T-helper 22 cell (primary cell): ENCODE measurements at regions not wholly inside any gene's neighbourhood (a gene's known extent, or its start where the extent isn't known, plus 50 kb on each side); places are given as distances from the start of the nearest gene placed in this dataset.

Source experiments
- DNase-seq: peaks from one replicate; pipeline ENCODE4 v3.0.0-alpha.2; 2020; ENCODE audit warnings: low read depth

GRCh38 chr11:134556186-134556585, 144.1 kb upstream of the B3GAT1 start:
- DNase-seq, result no peak

DNA sequence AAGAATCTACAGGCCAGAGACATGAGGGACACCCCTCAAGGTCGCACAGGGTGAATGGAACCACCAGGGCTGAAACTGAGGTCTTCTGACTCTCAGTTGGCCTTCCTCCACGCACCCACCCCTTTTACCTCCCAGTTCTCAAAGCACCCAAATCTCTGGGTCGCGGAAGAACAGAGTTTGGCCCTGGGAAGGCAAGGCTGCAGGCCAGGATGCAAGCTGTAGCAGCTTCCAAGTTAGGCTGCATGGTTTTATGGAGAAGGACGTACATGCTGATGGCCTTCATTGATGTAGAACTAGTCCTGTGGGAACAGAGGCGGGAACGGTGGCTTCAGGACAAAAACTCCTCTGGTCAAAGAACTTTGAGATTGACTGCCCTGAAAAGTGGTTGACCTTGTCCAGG, 143.5 kb upstream of the B3GAT1 start:
- no peak for DNase-seq

GRCh38 chr11:134554861-134555260, 142.8 kb upstream of the B3GAT1 start:
- no peak for DNase-seq

DNA sequence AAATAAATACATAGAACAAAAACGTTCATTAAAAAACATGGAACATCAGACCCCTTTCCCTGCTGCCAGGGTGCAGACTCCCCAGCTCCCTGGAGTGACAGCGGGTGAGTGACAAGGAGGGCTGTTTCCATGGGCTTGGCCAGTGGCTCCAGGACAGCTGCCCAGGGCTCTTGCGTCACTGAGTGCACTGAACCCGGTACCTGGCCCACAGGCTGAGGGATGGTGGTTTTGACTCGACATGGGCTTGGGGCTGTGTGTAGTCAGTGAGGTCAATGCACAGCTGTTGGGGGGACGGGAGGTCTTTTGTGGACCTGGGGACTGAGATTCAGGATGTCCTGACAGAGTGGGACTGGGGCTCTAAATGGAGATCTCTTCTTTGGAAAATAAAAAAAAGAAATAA, 142.1 kb upstream of the B3GAT1 start:
- no peak for DNase-seq

DNA sequence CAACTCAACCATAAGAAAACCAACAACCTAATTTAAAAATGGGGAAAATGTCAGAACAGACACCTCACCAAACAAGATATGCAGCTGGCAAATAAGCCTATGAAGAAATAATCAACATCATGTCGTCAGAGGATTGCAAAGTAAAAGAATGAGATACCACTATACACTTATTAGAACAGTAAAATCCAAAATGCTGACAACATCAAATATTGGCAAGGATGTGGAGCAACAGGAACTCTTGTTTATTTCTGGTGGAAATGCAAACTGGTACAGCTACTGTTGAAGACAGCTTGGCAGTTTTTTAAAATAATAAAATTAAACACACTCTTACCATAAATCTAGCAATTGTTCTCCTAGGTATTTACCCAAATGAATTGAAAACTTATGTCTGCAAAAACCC, 140.7 kb upstream of the B3GAT1 start:
- DNase-seq, result no peak

DNA sequence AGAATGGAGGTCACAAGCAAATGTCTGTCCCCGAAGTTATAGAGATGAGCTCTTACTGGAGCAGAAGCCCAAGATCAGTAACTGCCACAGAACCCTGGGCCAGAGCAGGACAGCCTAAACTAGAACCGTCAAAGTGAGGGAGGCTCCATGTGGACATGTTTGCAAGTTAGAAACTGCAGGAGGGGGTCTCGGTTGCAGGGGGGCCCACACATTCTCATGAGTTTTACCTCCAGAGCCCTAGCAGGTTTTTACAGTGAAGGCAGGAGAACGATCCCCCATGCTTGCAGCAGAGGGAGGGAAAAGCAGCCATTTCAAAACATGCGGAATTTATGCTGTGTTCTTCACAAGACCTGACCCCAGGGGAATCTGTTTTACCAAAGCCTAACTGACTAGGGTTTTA, 133.5 kb upstream of the B3GAT1 start:
- no peak for DNase-seq

GRCh38 chr11:134544095-134544815, 132.2 kb upstream of the B3GAT1 start:
- no peak for DNase-seq

DNA sequence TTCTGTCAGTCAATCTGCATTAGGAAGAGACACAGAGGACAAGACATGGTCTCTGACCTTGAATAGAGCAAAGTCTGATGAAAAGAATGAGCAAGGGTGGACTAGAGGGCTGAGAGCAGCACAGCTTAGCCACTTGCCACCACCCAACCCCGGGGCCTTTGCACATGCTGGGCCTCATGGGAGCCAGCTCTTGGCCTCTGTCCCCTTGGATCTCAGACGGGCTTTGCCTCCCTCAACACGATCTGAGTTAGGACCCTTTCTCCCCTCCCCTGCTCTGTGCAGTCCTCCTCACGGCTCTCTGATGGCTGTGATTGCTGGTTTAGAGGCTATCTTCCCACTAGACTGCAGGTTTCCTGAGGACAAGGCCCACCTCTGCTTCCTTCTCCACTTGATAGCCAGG, 131.6 kb upstream of the B3GAT1 start:
- no peak for DNase-seq

DNA sequence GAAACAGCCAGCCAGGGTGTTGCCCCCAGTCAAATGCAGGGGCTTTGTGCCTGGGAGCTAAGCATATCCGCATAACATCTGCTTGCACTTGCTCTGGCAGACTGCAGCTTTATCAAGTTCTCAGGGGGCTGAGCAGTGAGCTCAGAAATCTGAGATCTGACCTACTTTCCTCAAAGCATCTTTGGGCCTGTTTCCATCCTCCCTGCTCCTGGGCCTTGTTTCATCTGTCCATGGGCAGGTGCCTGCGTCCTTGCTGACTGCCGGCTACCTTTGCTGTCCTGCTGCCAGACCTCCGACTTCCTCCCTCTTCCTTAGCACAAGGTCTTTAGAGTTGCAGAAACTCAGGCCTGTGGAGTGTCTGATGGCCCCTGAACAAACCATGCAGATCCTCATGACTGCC, 131.2 kb upstream of the B3GAT1 start:
- no peak for DNase-seq

GRCh38 chr11:134542401-134543165, 130.5 kb upstream of the B3GAT1 start:
- DNase-seq, result no peak

DNA sequence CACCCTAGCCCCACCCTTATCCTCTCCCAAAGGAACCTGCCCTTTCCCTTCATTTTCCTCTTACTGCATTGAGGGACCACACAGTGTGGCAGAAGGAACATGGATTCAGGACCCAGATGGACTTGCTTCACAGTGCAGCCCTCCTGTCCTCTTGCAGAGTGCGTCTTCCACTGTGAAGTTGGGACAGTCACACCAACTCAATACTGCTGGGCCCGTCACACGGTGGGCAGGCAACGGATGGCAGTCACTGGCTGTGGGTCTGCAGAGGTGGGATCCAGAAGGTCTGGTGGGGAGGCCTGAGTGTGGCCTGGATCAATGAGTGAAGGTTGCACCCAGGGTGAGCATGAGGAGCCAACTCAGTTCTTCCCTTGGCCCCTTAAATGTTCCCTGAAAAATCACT, 129.9 kb upstream of the B3GAT1 start:
- DNase-seq, result no peak

DNA sequence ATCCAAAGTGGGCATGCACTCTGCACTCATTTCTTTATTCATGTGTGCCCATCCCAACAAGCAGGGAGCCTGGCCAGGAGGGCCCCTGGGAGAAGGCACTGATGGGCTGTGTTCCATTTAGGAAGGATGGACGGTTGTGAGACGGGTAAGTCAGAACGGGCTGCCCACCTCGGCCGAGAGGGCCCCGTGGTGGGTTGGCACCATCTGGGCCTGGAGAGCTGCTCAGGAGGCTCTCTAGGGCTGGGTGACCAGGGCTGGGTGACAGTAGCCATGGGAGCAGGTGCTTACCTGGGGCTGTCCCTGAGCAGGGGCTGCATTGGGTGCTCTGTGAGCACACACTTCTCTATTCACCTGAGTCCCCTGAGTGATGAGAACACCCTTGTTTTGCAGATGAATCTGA, 129.3 kb upstream of the B3GAT1 start:
- no peak for DNase-seq

- no peak for DNase-seq
These were observed 127.2 kb upstream of the B3GAT1 start for GRCh38 chr11:134539285-134539684.

DNA sequence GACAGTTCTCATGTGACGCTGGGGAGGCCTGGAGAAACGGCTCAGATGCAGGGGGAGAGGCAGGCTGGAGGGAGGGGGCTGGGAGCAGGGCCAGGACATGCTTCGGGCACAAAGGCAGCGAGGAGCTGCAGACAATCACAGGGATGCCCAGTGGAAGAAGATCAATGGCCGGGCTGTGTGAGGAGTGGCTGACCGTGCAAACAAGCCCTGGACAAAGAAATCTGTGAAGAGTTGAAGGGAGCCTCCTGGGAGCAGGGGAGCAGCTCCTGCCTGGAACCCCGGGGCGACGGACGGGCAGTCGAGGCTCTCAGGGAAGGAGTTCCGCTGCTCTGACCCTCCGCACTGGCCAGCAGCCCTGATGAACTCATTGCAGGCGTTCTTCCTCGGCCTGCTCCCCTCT, 126.7 kb upstream of the B3GAT1 start:
- DNase-seq, result no peak

- DNase-seq, result no peak
These were observed 125.9 kb upstream of the B3GAT1 start for GRCh38 chr11:134537941-134538340.

DNA sequence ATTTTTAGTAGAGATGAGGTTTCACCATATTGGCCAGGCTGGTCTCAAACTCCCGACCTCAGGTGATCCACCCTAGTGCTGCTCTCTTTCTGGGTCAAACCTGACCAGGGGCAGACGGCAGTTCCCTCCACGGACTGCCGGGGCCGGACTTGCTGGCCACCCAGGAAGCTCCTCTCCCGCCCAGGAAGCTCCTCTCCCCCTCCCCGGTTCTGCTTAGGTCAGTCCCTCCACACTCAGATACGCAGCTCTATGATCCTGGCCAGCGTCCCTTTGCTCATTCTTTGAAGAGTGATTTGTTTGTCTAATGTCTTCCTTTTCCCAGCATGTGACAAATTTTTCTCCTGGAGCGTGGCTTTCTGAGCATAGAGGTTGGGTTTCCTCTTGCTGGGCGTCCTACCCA, 125.3 kb upstream of the B3GAT1 start:
- no peak for DNase-seq

DNA sequence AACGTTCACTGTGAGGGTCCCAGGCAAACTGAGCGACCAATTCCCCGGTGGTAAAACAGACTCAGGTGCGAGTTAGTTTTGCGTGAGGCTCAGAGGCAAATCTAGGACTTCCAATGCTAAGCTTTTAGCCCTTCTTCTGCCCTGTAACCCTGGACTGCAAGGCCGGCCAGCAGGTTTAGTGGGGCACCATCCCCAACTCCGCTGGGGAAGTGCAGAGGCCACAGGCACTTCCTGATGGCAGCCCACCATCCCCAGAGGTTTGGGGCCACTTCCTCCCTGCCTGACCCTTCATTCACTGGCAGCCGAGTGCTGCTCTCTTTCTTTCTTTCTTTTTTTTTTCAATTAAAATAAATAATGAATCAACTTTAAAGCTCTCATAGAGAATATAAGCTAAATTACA, 124.6 kb upstream of the B3GAT1 start:
- no peak for DNase-seq

DNA sequence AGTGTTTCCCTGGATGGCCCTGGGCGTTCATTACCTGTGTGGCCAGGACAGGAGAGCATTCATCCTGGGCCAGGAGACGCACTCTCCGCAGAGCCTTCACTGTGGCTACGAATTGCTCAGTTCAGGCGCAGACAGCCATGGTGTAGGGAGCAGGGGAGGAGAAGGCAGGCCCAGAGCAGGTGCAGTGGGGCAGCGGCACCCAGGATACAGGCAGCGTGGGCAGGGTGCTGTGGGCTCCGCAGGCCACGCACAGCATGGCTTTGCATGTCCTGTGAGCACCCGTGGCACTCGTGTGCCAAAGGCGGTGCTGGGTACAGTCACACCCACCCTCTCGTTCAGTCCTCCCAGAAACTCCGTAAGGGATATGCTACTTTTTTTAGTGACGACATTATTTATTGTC, 124.2 kb upstream of the B3GAT1 start:
- DNase-seq, result no peak

- DNase-seq, result no peak
These were observed 123.3 kb upstream of the B3GAT1 start for GRCh38 chr11:134535029-134536025.

- no peak for DNase-seq
These were observed 121.5 kb upstream of the B3GAT1 start for GRCh38 chr11:134533511-134533910.

GRCh38 chr11:134532921-134533421, 120.9 kb upstream of the B3GAT1 start:
- no peak for DNase-seq
